Gastroesophageal sphincter (tissue), 3 donors: ENCODE measurements at regions not wholly inside any gene's neighbourhood (a gene's known extent, or its start where the extent isn't known, plus 50 kb on each side); places are given as distances from the start of the nearest gene placed in this dataset.

Experiments
- POLR2A ChIP-seq, 2 donors: fragments of 450-650 bp; IDR thresholded peaks; one replicate each; pipeline ENCODE4 v1.6.1; 2017; ENCODE audit warnings: antibody characterized with exemption in 2 of 2, mild to moderate bottlenecking in 2 of 2, moderate library complexity in 1 of 2
- TF ChIP-seq, protein P1 (sequence below), 4 experiments: fragments of 200-600 bp in 2 of 4; fragments of 450-650 bp in 2 of 4; sonication (generic) in 1 of 4; IDR thresholded peaks; one replicate each; pipeline ENCODE4 v1.5.1; 2017 to 2019; ENCODE audit warnings: antibody characterized with exemption in 4 of 4, mild to moderate bottlenecking in 2 of 4, moderate library complexity in 2 of 4

DNA sequence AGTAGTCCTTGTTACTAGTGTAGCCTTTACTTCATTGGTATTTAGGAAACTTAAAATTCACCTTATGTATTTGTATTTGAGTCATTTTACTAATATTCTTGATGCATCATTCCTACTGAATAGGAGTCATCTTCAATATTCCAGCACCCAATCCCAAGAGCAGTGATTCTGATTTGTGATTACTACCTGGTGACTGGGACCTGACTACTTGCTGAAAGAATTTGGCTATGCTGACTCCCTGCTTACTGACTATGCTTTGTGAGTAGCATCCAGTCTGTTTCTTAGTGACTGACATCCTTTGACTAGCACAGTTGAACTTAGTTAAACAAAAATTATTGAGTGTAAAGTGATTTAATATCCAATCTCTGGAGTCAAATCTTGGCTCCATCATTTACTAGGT, 129.9 kb upstream of the NEGR1 start:
- TF ChIP-seq, protein P1, sequence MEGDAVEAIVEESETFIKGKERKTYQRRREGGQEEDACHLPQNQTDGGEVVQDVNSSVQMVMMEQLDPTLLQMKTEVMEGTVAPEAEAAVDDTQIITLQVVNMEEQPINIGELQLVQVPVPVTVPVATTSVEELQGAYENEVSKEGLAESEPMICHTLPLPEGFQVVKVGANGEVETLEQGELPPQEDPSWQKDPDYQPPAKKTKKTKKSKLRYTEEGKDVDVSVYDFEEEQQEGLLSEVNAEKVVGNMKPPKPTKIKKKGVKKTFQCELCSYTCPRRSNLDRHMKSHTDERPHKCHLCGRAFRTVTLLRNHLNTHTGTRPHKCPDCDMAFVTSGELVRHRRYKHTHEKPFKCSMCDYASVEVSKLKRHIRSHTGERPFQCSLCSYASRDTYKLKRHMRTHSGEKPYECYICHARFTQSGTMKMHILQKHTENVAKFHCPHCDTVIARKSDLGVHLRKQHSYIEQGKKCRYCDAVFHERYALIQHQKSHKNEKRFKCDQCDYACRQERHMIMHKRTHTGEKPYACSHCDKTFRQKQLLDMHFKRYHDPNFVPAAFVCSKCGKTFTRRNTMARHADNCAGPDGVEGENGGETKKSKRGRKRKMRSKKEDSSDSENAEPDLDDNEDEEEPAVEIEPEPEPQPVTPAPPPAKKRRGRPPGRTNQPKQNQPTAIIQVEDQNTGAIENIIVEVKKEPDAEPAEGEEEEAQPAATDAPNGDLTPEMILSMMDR (IDR thresholded peaks at IDR 0.05), result no peak
- TF ChIP-seq POLR2A (IDR thresholded peaks at IDR 0.05), result no peak
